ENCODE measurements at regions not wholly inside any gene's neighbourhood (a gene's known extent, or its start where the extent isn't known, plus 50 kb on each side); places are given as distances from the start of the nearest gene placed in this dataset.

DNA sequence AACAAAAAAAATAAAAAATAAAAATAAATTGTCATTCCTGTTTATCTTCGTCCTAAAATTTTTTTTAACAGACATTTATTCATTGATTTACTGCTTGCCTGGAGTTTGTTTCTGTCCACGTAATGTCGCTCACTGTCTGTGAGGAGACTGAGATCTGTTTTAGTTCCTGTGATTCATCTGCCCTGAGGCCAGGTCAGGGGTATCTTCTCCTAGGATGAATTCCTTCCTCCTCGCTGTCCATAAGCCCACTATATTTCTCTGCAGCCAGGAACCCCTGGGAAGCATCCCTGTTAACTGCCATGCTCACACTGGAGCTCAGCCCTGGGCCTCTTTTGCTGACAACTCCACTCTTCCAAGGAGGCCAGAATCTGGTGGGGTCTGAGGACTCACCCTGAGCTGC lies 682.0 kb downstream of the MTRR start:
- DNase-seq, result no peak

DNA sequence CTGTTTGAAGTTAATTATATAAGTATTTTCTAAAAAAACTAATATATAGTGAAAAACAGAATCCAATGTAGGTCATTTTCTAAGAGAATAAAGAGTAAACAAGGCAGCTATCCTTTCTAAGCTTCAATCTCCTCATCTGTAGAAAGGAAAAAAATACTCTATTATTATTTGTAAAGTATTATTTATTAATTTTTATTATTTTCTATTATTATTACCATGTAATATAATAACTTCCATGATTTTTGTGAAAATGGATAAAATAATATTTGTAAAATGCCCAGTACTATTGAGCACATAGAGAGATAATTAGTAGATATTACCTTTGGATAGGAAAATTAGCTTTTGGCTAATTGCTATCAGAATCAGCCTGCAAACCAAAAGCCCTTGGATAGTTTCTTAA lies 684.4 kb downstream of the MTRR start:
- intact Hi-C loops (cut with DNase I; ENCODE audit: low total_unique reads), result no loop called here

More for the DNA sequence above, 682.0 kb downstream of the MTRR start:
- Histone ChIP-seq H3K27ac (no peak overlapping the region), H3K36me3 (no peaks in the 10 kb centered on the region), H3K4me1 (no peaks in the 10 kb centered on the region), H3K4me3 (no peak overlapping the region), H3K27me3 (replicated peaks in 1 of 7) (no peaks in the 10 kb centered on the region), H3K9me3 (peaks cover 0 to 32% (median 25%) of the 10 kb centered on the region in 8 donors)
- 78 to 89% (median 86%) methylated on average over 4 of the region's 4 CpGs for WGBS, 5 donors
- intact Hi-C loops (cut with DNase I; ENCODE audit: low total_unique reads), result no loop called here
- TF ChIP-seq, protein P1, sequence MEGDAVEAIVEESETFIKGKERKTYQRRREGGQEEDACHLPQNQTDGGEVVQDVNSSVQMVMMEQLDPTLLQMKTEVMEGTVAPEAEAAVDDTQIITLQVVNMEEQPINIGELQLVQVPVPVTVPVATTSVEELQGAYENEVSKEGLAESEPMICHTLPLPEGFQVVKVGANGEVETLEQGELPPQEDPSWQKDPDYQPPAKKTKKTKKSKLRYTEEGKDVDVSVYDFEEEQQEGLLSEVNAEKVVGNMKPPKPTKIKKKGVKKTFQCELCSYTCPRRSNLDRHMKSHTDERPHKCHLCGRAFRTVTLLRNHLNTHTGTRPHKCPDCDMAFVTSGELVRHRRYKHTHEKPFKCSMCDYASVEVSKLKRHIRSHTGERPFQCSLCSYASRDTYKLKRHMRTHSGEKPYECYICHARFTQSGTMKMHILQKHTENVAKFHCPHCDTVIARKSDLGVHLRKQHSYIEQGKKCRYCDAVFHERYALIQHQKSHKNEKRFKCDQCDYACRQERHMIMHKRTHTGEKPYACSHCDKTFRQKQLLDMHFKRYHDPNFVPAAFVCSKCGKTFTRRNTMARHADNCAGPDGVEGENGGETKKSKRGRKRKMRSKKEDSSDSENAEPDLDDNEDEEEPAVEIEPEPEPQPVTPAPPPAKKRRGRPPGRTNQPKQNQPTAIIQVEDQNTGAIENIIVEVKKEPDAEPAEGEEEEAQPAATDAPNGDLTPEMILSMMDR (IDR thresholded peaks at IDR 0.05 in 8 of 11, conservative IDR thresholded peaks at IDR 0.05 in 3 of 11), result no peak
- TF ChIP-seq POLR2AphosphoS5 (IDR thresholded peaks at IDR 0.05), result no peak
- no peak for TF ChIP-seq POLR2A (IDR thresholded peaks at IDR 0.05)

DNA sequence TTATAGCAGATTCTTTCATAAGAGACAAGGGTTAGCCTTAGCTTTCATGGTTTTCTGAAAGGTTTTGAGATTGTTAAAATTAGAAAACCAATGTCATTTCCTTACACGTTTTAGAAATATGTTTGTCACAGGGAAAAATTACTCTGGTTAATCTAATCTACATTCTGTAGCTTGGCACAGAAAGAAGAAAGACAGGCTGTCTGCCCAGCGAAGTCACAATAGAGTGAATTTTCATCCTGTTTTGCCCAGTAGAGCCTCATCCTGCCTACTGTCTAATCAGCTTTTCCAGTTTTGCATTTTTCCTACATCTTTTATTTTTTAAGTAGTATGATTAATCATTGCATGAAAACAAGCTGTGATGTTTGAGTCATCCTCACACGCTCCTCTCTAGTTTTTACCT lies 688.8 kb downstream of the MTRR start:
- TF ChIP-seq POLR2AphosphoS5 (IDR thresholded peaks at IDR 0.05) (no peak), POLR2A (IDR thresholded peaks at IDR 0.05) (no peak)
- Histone ChIP-seq H3K9me3 (peaks cover 0 to 35% (median 28%) of the 10 kb centered on the region in 8 donors), H3K4me1 (no peaks in the 10 kb centered on the region), H3K36me3 (no peaks in the 10 kb centered on the region), H3K27ac (no peak overlapping the region), H3K4me3 (no peak overlapping the region), H3K27me3 (replicated peaks in 1 of 7) (no peaks in the 10 kb centered on the region)
- no peak for DNase-seq
- 52 to 59% (median 58%) methylated on average over 3 of the region's 3 CpGs for WGBS, 5 donors
- intact Hi-C loops (cut with DNase I; ENCODE audit: low total_unique reads), result no loop called here

More for the DNA sequence above, 684.4 kb downstream of the MTRR start:
- Histone ChIP-seq H3K9me3 (peaks cover 0 to 37% (median 28%) of the 10 kb centered on the region in 8 donors), H3K27ac (no peak overlapping the region), H3K4me3 (no peak overlapping the region), H3K27me3 (replicated peaks in 1 of 7) (no peaks in the 10 kb centered on the region), H3K36me3 (no peaks in the 10 kb centered on the region), H3K4me1 (no peaks in the 10 kb centered on the region)
- TF ChIP-seq, protein P1 (IDR thresholded peaks at IDR 0.05 in 8 of 11, conservative IDR thresholded peaks at IDR 0.05 in 3 of 11), result no peak
- TF ChIP-seq POLR2AphosphoS5 (IDR thresholded peaks at IDR 0.05) (no peak), POLR2A (IDR thresholded peaks at IDR 0.05) (no peak)
- no peak for DNase-seq

GRCh38 chr5:8560776-8561175 lies 691.8 kb downstream of the MTRR start:
- 61 to 82% (median 69%) methylated on average over 2 of the region's 2 CpGs for WGBS, 5 donors
- Histone ChIP-seq H3K4me3 (no peak overlapping the region), H3K27me3 (replicated peaks in 1 of 7) (no peaks in the 10 kb centered on the region), H3K36me3 (no peaks in the 10 kb centered on the region), H3K9me3 (peaks cover 0 to 8% (median 6%) of the 10 kb centered on the region in 8 donors), H3K4me1 (no peaks in the 10 kb centered on the region), H3K27ac (no peak overlapping the region)
- TF ChIP-seq POLR2AphosphoS5 (IDR thresholded peaks at IDR 0.05) (no peak), POLR2A (IDR thresholded peaks at IDR 0.05) (no peak)
- TF ChIP-seq, protein P1 (IDR thresholded peaks at IDR 0.05 in 8 of 11, conservative IDR thresholded peaks at IDR 0.05 in 3 of 11), result no peak
- intact Hi-C loops (cut with DNase I; ENCODE audit: low total_unique reads), result no loop called here
- DNase-seq, result no peak
